Left kidney (tissue), 1 donor: ENCODE measurements at regions not wholly inside any gene's neighbourhood (a gene's known extent, or its start where the extent isn't known, plus 50 kb on each side); places are given as distances from the start of the nearest gene placed in this dataset.
A peak's percentile ranks its signal among the peaks of the same experiment; 100 is the strongest.

Experiments used
- DNase-seq: peaks from one replicate; pipeline ENCODE4 v3.0.0-alpha.2; 2013

DNA sequence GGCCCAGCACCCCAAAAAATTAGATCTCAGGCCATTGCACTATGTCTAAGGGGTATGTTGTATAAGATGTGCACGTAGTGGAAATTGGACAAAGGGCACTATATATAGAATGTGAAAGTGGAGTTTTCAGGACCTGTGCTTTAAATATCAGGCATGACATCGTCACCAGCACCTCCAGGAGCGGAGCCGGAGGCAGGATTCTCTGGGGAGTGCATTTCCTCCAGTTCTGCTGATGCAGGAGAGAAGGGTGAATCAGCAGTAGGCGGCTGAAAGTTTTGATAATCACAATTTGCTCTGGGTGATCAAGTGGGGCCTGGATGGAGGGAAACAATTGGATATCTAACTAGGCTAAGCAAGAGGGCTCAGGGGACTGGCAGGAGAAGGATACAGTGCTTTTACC is 69.1 kb upstream of the NTM start:
- no peak for DNase-seq

DNA sequence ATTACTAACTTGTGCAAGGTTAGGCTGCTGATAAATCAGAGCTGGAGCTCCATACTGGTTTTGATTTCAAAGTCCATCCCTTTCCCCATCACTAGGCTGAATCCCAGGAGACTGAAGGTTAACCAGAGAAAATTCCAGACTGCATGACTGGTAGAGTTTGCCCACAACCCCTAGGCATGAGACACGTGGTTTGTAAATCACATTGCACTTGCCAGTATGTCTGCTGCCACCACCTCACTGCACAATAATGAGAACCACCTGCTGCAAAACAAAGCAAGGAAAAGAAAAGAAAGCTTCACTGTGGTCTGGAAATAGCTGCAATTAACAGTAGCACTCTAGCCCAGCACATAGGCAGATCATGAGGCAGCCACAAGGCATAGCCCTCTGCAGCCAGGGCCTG is 67.6 kb upstream of the NTM start:
- no peak for DNase-seq

DNA sequence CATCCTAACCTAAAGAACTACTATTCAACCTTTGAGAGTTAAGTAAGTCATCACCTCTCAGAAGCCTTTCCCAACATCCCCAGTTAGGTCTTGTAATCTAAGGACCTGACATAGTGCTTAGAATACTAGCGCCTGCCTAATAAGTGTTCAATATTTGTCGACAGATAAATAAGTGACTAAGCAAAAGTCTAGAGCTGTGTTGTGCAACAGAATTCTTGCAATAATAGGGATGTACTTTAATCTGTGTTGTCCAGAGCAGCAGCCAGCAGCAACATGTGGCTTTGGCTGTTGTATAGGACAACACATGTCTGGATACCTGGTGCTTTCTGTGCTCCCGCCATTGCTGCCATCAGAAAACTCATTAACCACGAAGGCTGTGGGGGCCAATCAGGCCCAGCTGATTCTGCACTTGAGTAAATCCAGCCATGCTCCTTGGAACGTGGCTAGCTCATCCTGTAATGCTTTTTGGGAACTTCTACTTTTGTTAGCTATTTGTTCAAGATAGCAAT is 66.8 kb upstream of the NTM start:
- DNase-seq: no peak

DNA sequence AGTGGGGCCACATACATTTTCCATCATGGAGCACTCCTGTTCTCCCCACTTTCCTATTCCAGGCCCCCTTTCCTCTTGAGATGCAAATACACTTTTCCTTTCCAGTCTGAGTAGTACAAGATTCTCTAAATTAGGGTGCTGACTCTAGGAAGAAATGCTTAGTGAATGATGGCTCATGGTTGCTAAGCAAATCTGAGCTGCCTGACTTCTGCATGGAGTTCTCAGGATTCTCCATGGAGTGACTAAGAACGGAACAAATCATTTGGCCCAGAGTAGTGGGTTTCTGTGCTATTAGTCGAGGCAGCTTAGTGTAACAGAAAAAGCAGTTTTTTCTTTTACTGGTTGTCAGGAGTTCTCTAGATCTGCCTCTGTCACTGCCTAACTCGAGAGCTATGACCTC is 65.4 kb upstream of the NTM start:
- no peak for DNase-seq

- no peak for DNase-seq
Measured at GRCh38 chr11:131307506-131307905, 62.9 kb upstream of the NTM start.

DNA sequence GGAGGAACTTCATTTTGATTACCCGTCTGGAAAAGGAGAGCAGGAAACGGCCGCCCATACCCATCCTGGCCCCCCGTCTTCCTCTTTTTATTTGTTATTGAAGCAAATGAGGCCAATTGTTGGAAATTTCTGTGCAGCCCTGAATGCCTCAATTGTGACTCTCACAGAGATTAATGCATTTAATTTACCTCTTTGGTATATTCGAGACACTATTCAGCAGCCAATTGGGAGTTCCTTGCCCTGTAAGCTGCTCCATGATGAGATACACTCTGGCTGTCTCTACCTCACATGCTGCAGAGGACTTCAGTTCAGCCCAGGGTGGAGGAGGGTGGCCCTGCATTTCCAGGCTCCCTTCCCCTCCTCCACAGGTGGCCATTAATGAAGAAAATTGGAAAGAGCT is 60.6 kb upstream of the NTM start:
- no peak for DNase-seq

- peak; percentile 58 for DNase-seq
Measured at GRCh38 chr11:131311776-131312514, 58.5 kb upstream of the NTM start.
